ENCODE measurements at regions not wholly inside any gene's neighbourhood (a gene's known extent, or its start where the extent isn't known, plus 50 kb on each side); places are given as distances from the start of the nearest gene placed in this dataset.

- no peak overlapping the region for H2AFZ ChIP-seq (ENCODE audit: low read length)
- TF ChIP-seq EZH2phosphoT487 (IDR thresholded peaks at IDR 0.05; ENCODE audit: borderline replicate concordance, low read depth, low read length) (no peak), CTCF (conservative IDR thresholded peaks at IDR 0.05; ENCODE audit: low read length) (no peak)
- no peaks in the 10 kb centered on the region for H3K9me2 ChIP-seq (ENCODE audit: insufficient read depth, low read length)
- CTCF ChIA-PET (ENCODE audit: unreplicated experiment), result no interaction called here
- no peaks in the 10 kb centered on the region for H3K36me3 ChIP-seq (ENCODE audit: insufficient read depth, low read length)
- H3K4me1 ChIP-seq (ENCODE audit: insufficient read depth, low read length, poor library complexity, severe bottlenecking), result no peaks in the 10 kb centered on the region
- no peaks in the 10 kb centered on the region for H3K9me3 ChIP-seq (ENCODE audit: low read length)
- POLR2A ChIA-PET, result no interaction called here
- H3K4me2 ChIP-seq (ENCODE audit: low read length), result no peak overlapping the region
- H3K79me2 ChIP-seq (ENCODE audit: insufficient read depth, low read depth, low read length), result no peaks in the 10 kb centered on the region
- no TSS peak for BruUV-seq (replicated peaks)
- no peak overlapping the region for H3K4me3 ChIP-seq (ENCODE audit: low read depth, low read length, poor library complexity, severe bottlenecking)
- intact Hi-C loops (cut with micrococcal nuclease; ENCODE audit: unreplicated experiment), result no loop called here
- H4K20me1 ChIP-seq (ENCODE audit: insufficient read depth, low read length), result no peaks in the 10 kb centered on the region
- no peak overlapping the region for H3K27ac ChIP-seq (ENCODE audit: low read depth, low read length, poor library complexity, severe bottlenecking)
- no peak for DNase-seq (ENCODE audit: low spot score)
Observed at GRCh38 chr13:26463296-26463695, 94.2 kb upstream of the WASF3 start.

- intact Hi-C loops (cut with micrococcal nuclease; ENCODE audit: unreplicated experiment), result no loop called here
- H3K9me2 ChIP-seq (ENCODE audit: insufficient read depth, low read length), result no peaks in the 10 kb centered on the region
- no peak overlapping the region for H3K4me2 ChIP-seq (ENCODE audit: low read length)
- no peaks in the 10 kb centered on the region for H3K36me3 ChIP-seq (ENCODE audit: insufficient read depth, low read length)
- ChIA-PET CTCF (ENCODE audit: unreplicated experiment) (no interaction called here), POLR2A (no interaction called here)
- H4K20me1 ChIP-seq (ENCODE audit: insufficient read depth, low read length), result no peaks in the 10 kb centered on the region
- no peak overlapping the region for H3K27ac ChIP-seq (ENCODE audit: low read depth, low read length, poor library complexity, severe bottlenecking)
- H2AFZ ChIP-seq (ENCODE audit: low read length), result no peak overlapping the region
- BruUV-seq (replicated peaks), result no TSS peak
- DNase-seq (ENCODE audit: low spot score), result no peak
- TF ChIP-seq CTCF (conservative IDR thresholded peaks at IDR 0.05; ENCODE audit: low read length) (no peak), EZH2phosphoT487 (IDR thresholded peaks at IDR 0.05; ENCODE audit: borderline replicate concordance, low read depth, low read length) (no peak)
- H3K9me3 ChIP-seq (ENCODE audit: low read length), result no peaks in the 10 kb centered on the region
- H3K4me1 ChIP-seq (ENCODE audit: insufficient read depth, low read length, poor library complexity, severe bottlenecking), result no peaks in the 10 kb centered on the region
- no peak overlapping the region for H3K4me3 ChIP-seq (ENCODE audit: low read depth, low read length, poor library complexity, severe bottlenecking)
- H3K79me2 ChIP-seq (ENCODE audit: insufficient read depth, low read depth, low read length), result no peaks in the 10 kb centered on the region
Observed at GRCh38 chr13:26463848-26464247, 93.6 kb upstream of the WASF3 start.

GRCh38 chr13:26465514-26465913 is 92.0 kb upstream of the WASF3 start:
- no peaks in the 10 kb centered on the region for H3K79me2 ChIP-seq (ENCODE audit: insufficient read depth, low read depth, low read length)
- no peaks in the 10 kb centered on the region for H3K9me3 ChIP-seq (ENCODE audit: low read length)
- ChIA-PET CTCF (ENCODE audit: unreplicated experiment) (no interaction called here), POLR2A (interaction anchor here (0.5 kb wide), 1 partner anchor 104 kb away, joined by 4 read pairs; no protein-coding TSS in a partner anchor)
- no peak overlapping the region for H3K27ac ChIP-seq (ENCODE audit: low read depth, low read length, poor library complexity, severe bottlenecking)
- DNase-seq (ENCODE audit: low spot score), result no peak
- H3K4me2 ChIP-seq (ENCODE audit: low read length), result no peak overlapping the region
- H3K36me3 ChIP-seq (ENCODE audit: insufficient read depth, low read length), result no peaks in the 10 kb centered on the region
- H4K20me1 ChIP-seq (ENCODE audit: insufficient read depth, low read length), result no peaks in the 10 kb centered on the region
- intact Hi-C loops (cut with micrococcal nuclease; ENCODE audit: unreplicated experiment), result no loop called here
- no peaks in the 10 kb centered on the region for H3K9me2 ChIP-seq (ENCODE audit: insufficient read depth, low read length)
- TF ChIP-seq EZH2phosphoT487 (IDR thresholded peaks at IDR 0.05; ENCODE audit: borderline replicate concordance, low read depth, low read length) (no peak), CTCF (conservative IDR thresholded peaks at IDR 0.05; ENCODE audit: low read length) (no peak)
- BruUV-seq (replicated peaks), result no TSS peak
- no peak overlapping the region for H2AFZ ChIP-seq (ENCODE audit: low read length)
- H3K4me1 ChIP-seq (ENCODE audit: insufficient read depth, low read length, poor library complexity, severe bottlenecking), result no peaks in the 10 kb centered on the region
- no peak overlapping the region for H3K4me3 ChIP-seq (ENCODE audit: low read depth, low read length, poor library complexity, severe bottlenecking)

Data from OCI-LY7 (cell line).